HG02759 (cell line): ENCODE measurements at regions not wholly inside any gene's neighbourhood (a gene's known extent, or its start where the extent isn't known, plus 50 kb on each side); places are given as distances from the start of the nearest gene placed in this dataset.

Experiments
- ATAC-seq: cut with Tn5 transposase; IDR thresholded peaks from one replicate; pipeline ENCODE4 v1.9.1; 2021; ENCODE audit warnings: mild to moderate bottlenecking, moderate library complexity; ENCODE audit not compliant: unreplicated experiment

GRCh38 chr22:49237279-49237678 lies 590.4 kb downstream of the BRD1 start:
- no peak for ATAC-seq

GRCh38 chr22:49236541-49237075 lies 591.1 kb downstream of the BRD1 start:
- no peak for ATAC-seq

- ATAC-seq = no peak
Measured at GRCh38 chr22:49235463-49236300, 592.0 kb downstream of the BRD1 start.

GRCh38 chr22:49234459-49234858 lies 593.2 kb downstream of the BRD1 start:
- ATAC-seq = no peak

- no peak for ATAC-seq
Measured at GRCh38 chr22:49233507-49234100, 594.1 kb downstream of the BRD1 start.

GRCh38 chr22:49232319-49233067 lies 595.2 kb downstream of the BRD1 start:
- ATAC-seq = no peak

- ATAC-seq = no peak
Measured at GRCh38 chr22:49230194-49230577, 597.5 kb downstream of the BRD1 start.

GRCh38 chr22:49229483-49230193 lies 598.0 kb downstream of the BRD1 start:
- no peak for ATAC-seq

- ATAC-seq = no peak
Measured at GRCh38 chr22:49228431-49229037, 599.1 kb downstream of the BRD1 start.

GRCh38 chr22:49227670-49228069 lies 600.0 kb downstream of the BRD1 start:
- ATAC-seq = no peak

GRCh38 chr22:49226096-49226495 lies 601.6 kb downstream of the BRD1 start:
- ATAC-seq = no peak

GRCh38 chr22:49224243-49224642 lies 603.4 kb downstream of the BRD1 start:
- no peak for ATAC-seq

GRCh38 chr22:49218142-49218541 lies 609.5 kb downstream of the BRD1 start:
- ATAC-seq = no peak

- ATAC-seq = no peak
Measured at GRCh38 chr22:49216579-49216978, 611.1 kb downstream of the BRD1 start.

GRCh38 chr22:49215840-49216239 lies 611.8 kb downstream of the BRD1 start:
- no peak for ATAC-seq

GRCh38 chr22:49214976-49215375 lies 612.7 kb downstream of the BRD1 start:
- no peak for ATAC-seq

- ATAC-seq = no peak
Measured at GRCh38 chr22:49213731-49214352, 613.8 kb downstream of the BRD1 start.

- no peak for ATAC-seq
Measured at GRCh38 chr22:49212466-49212865, 615.2 kb downstream of the BRD1 start.

GRCh38 chr22:49212002-49212401 lies 615.7 kb downstream of the BRD1 start:
- no peak for ATAC-seq

GRCh38 chr22:49211176-49211575 lies 616.5 kb downstream of the BRD1 start:
- ATAC-seq = no peak
